ENCODE measurements at regions not wholly inside any gene's neighbourhood (a gene's known extent, or its start where the extent isn't known, plus 50 kb on each side); places are given as distances from the start of the nearest gene placed in this dataset.

- DNase-seq (ENCODE audit: low spot score) = no peak
These were observed 49.7 kb upstream of the BHLHE23 start for GRCh38 chr20:63056236-63057170.

Data from ureter (tissue), 1 donor.